HuH-7.5 (cell line): ENCODE measurements at regions not wholly inside any gene's neighbourhood (a gene's known extent, or its start where the extent isn't known, plus 50 kb on each side); places are given as distances from the start of the nearest gene placed in this dataset.

Experiments
- DNase-seq: peaks from one replicate; pipeline ENCODE4 v3.0.0; 2011; ENCODE audit warnings: low spot score

- DNase-seq, result no peak
Observed at GRCh38 chr16:62657116-62657515, 620.9 kb upstream of the CDH8 start.

GRCh38 chr16:62652441-62653120, 616.3 kb upstream of the CDH8 start:
- DNase-seq, result no peak

GRCh38 chr16:62648256-62648655, 612.0 kb upstream of the CDH8 start:
- no peak for DNase-seq

GRCh38 chr16:62644030-62644812, 608.0 kb upstream of the CDH8 start:
- DNase-seq, result no peak

GRCh38 chr16:62642677-62643076, 606.4 kb upstream of the CDH8 start:
- DNase-seq, result no peak

GRCh38 chr16:62639890-62640289, 603.7 kb upstream of the CDH8 start:
- DNase-seq, result no peak

- no peak for DNase-seq
Observed at GRCh38 chr16:62638964-62639870, 603.0 kb upstream of the CDH8 start.

GRCh38 chr16:62638324-62638911, 602.2 kb upstream of the CDH8 start:
- DNase-seq, result no peak

GRCh38 chr16:62625326-62625725, 589.1 kb upstream of the CDH8 start:
- DNase-seq, result no peak

- DNase-seq, result no peak
Observed at GRCh38 chr16:62620275-62620674, 584.0 kb upstream of the CDH8 start.

GRCh38 chr16:62615526-62615925, 579.3 kb upstream of the CDH8 start:
- no peak for DNase-seq

- DNase-seq, result no peak
Observed at GRCh38 chr16:62610291-62610690, 574.1 kb upstream of the CDH8 start.

GRCh38 chr16:62602790-62603189, 566.6 kb upstream of the CDH8 start:
- no peak for DNase-seq

- no peak for DNase-seq
Observed at GRCh38 chr16:62597875-62598274, 561.6 kb upstream of the CDH8 start.

GRCh38 chr16:62596584-62596983, 560.3 kb upstream of the CDH8 start:
- no peak for DNase-seq

- no peak for DNase-seq
Observed at GRCh38 chr16:62596125-62596524, 559.9 kb upstream of the CDH8 start.

- no peak for DNase-seq
Observed at GRCh38 chr16:62586128-62586862, 550.1 kb upstream of the CDH8 start.

GRCh38 chr16:62585041-62585545, 548.9 kb upstream of the CDH8 start:
- DNase-seq, result no peak

GRCh38 chr16:62583414-62583813, 547.2 kb upstream of the CDH8 start:
- DNase-seq, result no peak

GRCh38 chr16:62573466-62573865, 537.2 kb upstream of the CDH8 start:
- no peak for DNase-seq

- DNase-seq, result no peak
Observed at GRCh38 chr16:62568926-62569325, 532.7 kb upstream of the CDH8 start.
